ENCODE measurements at regions not wholly inside any gene's neighbourhood (a gene's known extent, or its start where the extent isn't known, plus 50 kb on each side); places are given as distances from the start of the nearest gene placed in this dataset.

GRCh38 chr12:13313886-13314285 is 117.4 kb downstream of the EMP1 start:
- no peak overlapping the region for H3K27ac ChIP-seq (ENCODE audit: low read length)
- ATAC-seq (no peak), DNase-seq (ENCODE audit: low read depth, low spot score) (no peak)
- TF ChIP-seq CTCF (IDR thresholded peaks at IDR 0.05) (no peak), TCF7L2 (IDR thresholded peaks at IDR 0.05; ENCODE audit: low read depth, low read length) (no peak), REST (IDR thresholded peaks at IDR 0.05; ENCODE audit: insufficient read depth in 1 of 2, low read depth in 2 of 2, low read length in 1 of 2) (no peak), SIN3A (IDR thresholded peaks at IDR 0.05; ENCODE audit: borderline replicate concordance, insufficient read depth, low read depth, low read length) (no peak), POLR2AphosphoS5 (IDR thresholded peaks at IDR 0.05; ENCODE audit: low read depth, low read length) (no peak)
- ChIA-PET POLR2A (no interaction called here), CTCF (no interaction called here)
- H3K4me3 ChIP-seq (ENCODE audit: low read depth in 2 of 2, low read length in 2 of 2): no peak overlapping the region
- H3K27me3 ChIP-seq (ENCODE audit: control insufficient read depth, insufficient read depth, low read length): no peaks in the 10 kb centered on the region; the same call in 1 of the 2 replicates
- H3K36me3 ChIP-seq (ENCODE audit: control insufficient read depth, insufficient read depth, low read length): no peaks in the 10 kb centered on the region
- no peaks in the 10 kb centered on the region for H3K9me3 ChIP-seq (ENCODE audit: control insufficient read depth, insufficient read depth, low read depth, low read length)
- H3K4me1 ChIP-seq (ENCODE audit: control insufficient read depth, insufficient read depth, low read length): no peaks in the 10 kb centered on the region
- in situ Hi-C loops (cut with HindIII; ENCODE audit: low pct_unique_long_range_greater_than_20kb, low sequenced_read_pairs) (no loop called here), intact Hi-C loops (cut with micrococcal nuclease; ENCODE audit: unreplicated experiment) (no loop called here)
- BruUV-seq (replicated peaks): no TSS peak

GRCh38 chr12:13311551-13311950 is 115.0 kb downstream of the EMP1 start:
- in situ Hi-C loops (cut with HindIII; ENCODE audit: low pct_unique_long_range_greater_than_20kb, low sequenced_read_pairs) (no loop called here), intact Hi-C loops (cut with micrococcal nuclease; ENCODE audit: unreplicated experiment) (no loop called here)
- ChIA-PET POLR2A (no interaction called here), CTCF (no interaction called here)
- Histone ChIP-seq H3K4me1 (ENCODE audit: control insufficient read depth, insufficient read depth, low read length) (no peaks in the 10 kb centered on the region), H3K27me3 (ENCODE audit: control insufficient read depth, insufficient read depth, low read length) (no peaks in the 10 kb centered on the region; the same call in 1 of the 2 replicates), H3K27ac (ENCODE audit: low read length) (no peak overlapping the region), H3K9me3 (ENCODE audit: control insufficient read depth, insufficient read depth, low read depth, low read length) (no peaks in the 10 kb centered on the region), H3K4me3 (ENCODE audit: low read depth in 2 of 2, low read length in 2 of 2) (no peak overlapping the region), H3K36me3 (ENCODE audit: control insufficient read depth, insufficient read depth, low read length) (no peaks in the 10 kb centered on the region)
- no peak for TF ChIP-seq REST (IDR thresholded peaks at IDR 0.05; ENCODE audit: insufficient read depth in 1 of 2, low read depth in 2 of 2, low read length in 1 of 2)
- no peak for TF ChIP-seq TCF7L2 (IDR thresholded peaks at IDR 0.05; ENCODE audit: low read depth, low read length)
- TF ChIP-seq SIN3A (IDR thresholded peaks at IDR 0.05; ENCODE audit: borderline replicate concordance, insufficient read depth, low read depth, low read length): no peak
- BruUV-seq (replicated peaks): no TSS peak
- no peak for DNase-seq (ENCODE audit: low read depth, low spot score)
- no peak for ATAC-seq

Measured in Panc1 (cell line).